ENCODE measurements at regions not wholly inside any gene's neighbourhood (a gene's known extent, or its start where the extent isn't known, plus 50 kb on each side); places are given as distances from the start of the nearest gene placed in this dataset.

DNA sequence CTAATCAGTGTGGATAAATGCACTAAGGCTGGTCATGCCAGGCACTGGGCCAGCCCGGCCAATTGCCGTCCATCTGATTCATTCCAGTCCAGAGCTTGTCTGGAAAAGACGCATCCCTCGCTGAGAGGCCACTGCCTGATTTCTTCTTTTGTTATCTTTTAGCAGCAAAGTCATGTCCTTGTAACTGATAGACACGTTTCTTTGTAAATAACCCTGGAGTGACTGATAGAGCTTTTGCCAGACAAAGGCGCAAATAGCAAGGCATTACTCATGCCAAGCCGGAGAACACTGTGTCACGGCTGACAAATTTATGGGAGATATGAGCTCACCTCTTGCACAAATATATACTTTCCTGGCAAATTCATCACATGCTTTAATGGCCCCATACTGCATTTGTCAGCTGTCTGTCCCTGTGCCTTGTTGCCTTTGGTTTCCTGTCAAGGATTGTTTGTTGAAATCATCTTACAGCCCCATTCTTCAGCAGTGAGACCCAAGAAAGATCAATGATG is 164.4 kb downstream of the ETAA1 start:
- no peaks in the 10 kb centered on the region for H3K4me1 ChIP-seq (ENCODE audit: control insufficient read depth in 1 of 2, insufficient read depth in 2 of 2, low read length in 2 of 2)
- no peak overlapping the region for H2AFZ ChIP-seq (ENCODE audit: insufficient read depth, low read depth, low read length, poor library complexity, severe bottlenecking)
- no peaks in the 10 kb centered on the region for H4K20me1 ChIP-seq (ENCODE audit: insufficient read depth, low read length)
- H3K4me2 ChIP-seq (replicated peaks; ENCODE audit: extremely low read depth, low read length, poor library complexity, severe bottlenecking): no peak overlapping the region
- Mint-ChIP-seq H3K4me3 (no peak overlapping the region), H3K36me3 (no peaks in the 10 kb centered on the region), H3K27me3 (ENCODE audit: low read depth in 3 of 3) (no peaks in the 10 kb centered on the region), H3K27ac (no peak overlapping the region), H3K9me3 (peaks cover 0 to 7% (median 2%) of the 10 kb centered on the region in 7 donors), H3K4me1 (no peaks in the 10 kb centered on the region)
- no peaks in the 10 kb centered on the region for H3K79me2 ChIP-seq (ENCODE audit: insufficient read depth, low read length)
- no peak for DNase-seq
- H3K9ac ChIP-seq (ENCODE audit: insufficient read depth, low read length, poor library complexity, severe bottlenecking): no peak overlapping the region
- WGBS (ENCODE audit: insufficient coverage): 95% methylated on average over 6 of the region's 8 CpGs
- intact Hi-C loops (cut with micrococcal nuclease): no loop called here
- peaks cover 0 to 3% of the 10 kb centered on the region in 2 donors for H3K9me3 ChIP-seq (replicated peaks in 1 of 2; ENCODE audit: control insufficient read depth in 1 of 2, insufficient read depth in 1 of 2, low read length in 2 of 2)
- H3K4me3 ChIP-seq (replicated peaks in 1 of 3; ENCODE audit: low read depth in 2 of 3, low read length in 3 of 3): no peak overlapping the region
- H3K36me3 ChIP-seq (replicated peaks in 1 of 2; ENCODE audit: control insufficient read depth in 1 of 2, insufficient read depth in 2 of 2, low read length in 2 of 2): no peaks in the 10 kb centered on the region
- no peaks in the 10 kb centered on the region for H3K27me3 ChIP-seq (ENCODE audit: control insufficient read depth in 2 of 2, insufficient read depth in 2 of 2, low read length in 2 of 2)
- no peak overlapping the region for H3K27ac ChIP-seq (ENCODE audit: low read depth in 1 of 2, low read length in 2 of 2)
- TF ChIP-seq CTCF (IDR thresholded peaks at IDR 0.05): no peak

GRCh38 chr2:67564076-67564475 is 166.9 kb downstream of the ETAA1 start:
- Mint-ChIP-seq H3K4me1 (no peaks in the 10 kb centered on the region), H3K27me3 (ENCODE audit: low read depth in 3 of 3) (no peaks in the 10 kb centered on the region), H3K4me3 (no peak overlapping the region), H3K27ac (no peak overlapping the region), H3K9me3 (peaks cover 0 to 15% (median 6%) of the 10 kb centered on the region in 7 donors), H3K36me3 (no peaks in the 10 kb centered on the region)
- no peak overlapping the region for H3K4me3 ChIP-seq (replicated peaks in 1 of 3; ENCODE audit: low read depth in 2 of 3, low read length in 3 of 3)
- H3K9me3 ChIP-seq (replicated peaks in 1 of 2; ENCODE audit: control insufficient read depth in 1 of 2, insufficient read depth in 1 of 2, low read length in 2 of 2): peaks cover 0 to 4% of the 10 kb centered on the region in 2 donors
- H2AFZ ChIP-seq (ENCODE audit: insufficient read depth, low read depth, low read length, poor library complexity, severe bottlenecking): no peak overlapping the region
- no peak overlapping the region for H3K9ac ChIP-seq (ENCODE audit: insufficient read depth, low read length, poor library complexity, severe bottlenecking)
- no peak overlapping the region for H3K4me2 ChIP-seq (replicated peaks; ENCODE audit: extremely low read depth, low read length, poor library complexity, severe bottlenecking)
- no peaks in the 10 kb centered on the region for H3K79me2 ChIP-seq (ENCODE audit: insufficient read depth, low read length)
- H3K36me3 ChIP-seq (replicated peaks in 1 of 2; ENCODE audit: control insufficient read depth in 1 of 2, insufficient read depth in 2 of 2, low read length in 2 of 2): no peaks in the 10 kb centered on the region
- WGBS (ENCODE audit: insufficient coverage): no CpG with 5 or more reads among the region's 3 CpGs
- H3K4me1 ChIP-seq (ENCODE audit: control insufficient read depth in 1 of 2, insufficient read depth in 2 of 2, low read length in 2 of 2): no peaks in the 10 kb centered on the region
- no peak overlapping the region for H3K27ac ChIP-seq (ENCODE audit: low read depth in 1 of 2, low read length in 2 of 2)
- DNase-seq: no peak
- TF ChIP-seq CTCF (IDR thresholded peaks at IDR 0.05): no peak
- no peaks in the 10 kb centered on the region for H3K27me3 ChIP-seq (ENCODE audit: control insufficient read depth in 2 of 2, insufficient read depth in 2 of 2, low read length in 2 of 2)
- H4K20me1 ChIP-seq (ENCODE audit: insufficient read depth, low read length): no peaks in the 10 kb centered on the region
- intact Hi-C loops (cut with micrococcal nuclease): no loop called here
